ENCODE measurements at regions not wholly inside any gene's neighbourhood (a gene's known extent, or its start where the extent isn't known, plus 50 kb on each side); places are given as distances from the start of the nearest gene placed in this dataset.

- Histone ChIP-seq H3K27me3 (ENCODE audit: insufficient read depth, low read depth) (no peaks in the 10 kb centered on the region), H3K4me3 (IDR thresholded peaks at IDR 0.05; ENCODE audit: insufficient read depth, low read depth, low read length) (no peak overlapping the region), H2AFZ (ENCODE audit: low read depth) (no peak overlapping the region), H3K4me2 (no peak overlapping the region), H3K36me3 (ENCODE audit: insufficient read depth) (no peaks in the 10 kb centered on the region), H3K4me1 (ENCODE audit: low read depth, poor library complexity, severe bottlenecking) (no peaks in the 10 kb centered on the region), H3K79me2 (ENCODE audit: insufficient read depth, low read depth) (no peaks in the 10 kb centered on the region), H4K20me1 (ENCODE audit: insufficient read depth) (no peaks in the 10 kb centered on the region), H3K27ac (no peak overlapping the region), H3K9ac (no peak overlapping the region)
- TF ChIP-seq, protein P1, sequence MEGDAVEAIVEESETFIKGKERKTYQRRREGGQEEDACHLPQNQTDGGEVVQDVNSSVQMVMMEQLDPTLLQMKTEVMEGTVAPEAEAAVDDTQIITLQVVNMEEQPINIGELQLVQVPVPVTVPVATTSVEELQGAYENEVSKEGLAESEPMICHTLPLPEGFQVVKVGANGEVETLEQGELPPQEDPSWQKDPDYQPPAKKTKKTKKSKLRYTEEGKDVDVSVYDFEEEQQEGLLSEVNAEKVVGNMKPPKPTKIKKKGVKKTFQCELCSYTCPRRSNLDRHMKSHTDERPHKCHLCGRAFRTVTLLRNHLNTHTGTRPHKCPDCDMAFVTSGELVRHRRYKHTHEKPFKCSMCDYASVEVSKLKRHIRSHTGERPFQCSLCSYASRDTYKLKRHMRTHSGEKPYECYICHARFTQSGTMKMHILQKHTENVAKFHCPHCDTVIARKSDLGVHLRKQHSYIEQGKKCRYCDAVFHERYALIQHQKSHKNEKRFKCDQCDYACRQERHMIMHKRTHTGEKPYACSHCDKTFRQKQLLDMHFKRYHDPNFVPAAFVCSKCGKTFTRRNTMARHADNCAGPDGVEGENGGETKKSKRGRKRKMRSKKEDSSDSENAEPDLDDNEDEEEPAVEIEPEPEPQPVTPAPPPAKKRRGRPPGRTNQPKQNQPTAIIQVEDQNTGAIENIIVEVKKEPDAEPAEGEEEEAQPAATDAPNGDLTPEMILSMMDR (conservative IDR thresholded peaks at IDR 0.05; ENCODE audit: low read depth, low read length), result no peak
Measured at GRCh38 chr2:41020358-41020757, 568.5 kb upstream of the SLC8A1 start.

- H3K79me2 ChIP-seq (ENCODE audit: insufficient read depth, low read depth), result no peaks in the 10 kb centered on the region
- H3K36me3 ChIP-seq (ENCODE audit: insufficient read depth), result no peaks in the 10 kb centered on the region
- H3K4me1 ChIP-seq (ENCODE audit: low read depth, poor library complexity, severe bottlenecking), result no peaks in the 10 kb centered on the region
- no peak overlapping the region for H3K27ac ChIP-seq
- H3K27me3 ChIP-seq (ENCODE audit: insufficient read depth, low read depth), result no peaks in the 10 kb centered on the region
- H3K4me2 ChIP-seq, result no peak overlapping the region
- no peak overlapping the region for H3K4me3 ChIP-seq (IDR thresholded peaks at IDR 0.05; ENCODE audit: insufficient read depth, low read depth, low read length)
- no peaks in the 10 kb centered on the region for H4K20me1 ChIP-seq (ENCODE audit: insufficient read depth)
- no peak overlapping the region for H3K9ac ChIP-seq
- no peak overlapping the region for H2AFZ ChIP-seq (ENCODE audit: low read depth)
- TF ChIP-seq, protein P1 (conservative IDR thresholded peaks at IDR 0.05; ENCODE audit: low read depth, low read length), result no peak
Measured at GRCh38 chr2:41024816-41025215, 572.9 kb upstream of the SLC8A1 start.

GRCh38 chr2:41026613-41027012 lies 574.7 kb upstream of the SLC8A1 start:
- H3K27ac ChIP-seq, result no peak overlapping the region
- H3K4me2 ChIP-seq, result no peak overlapping the region
- no peaks in the 10 kb centered on the region for H3K4me1 ChIP-seq (ENCODE audit: low read depth, poor library complexity, severe bottlenecking)
- no peaks in the 10 kb centered on the region for H3K36me3 ChIP-seq (ENCODE audit: insufficient read depth)
- no peak overlapping the region for H2AFZ ChIP-seq (ENCODE audit: low read depth)
- no peak overlapping the region for H3K4me3 ChIP-seq (IDR thresholded peaks at IDR 0.05; ENCODE audit: insufficient read depth, low read depth, low read length)
- no peaks in the 10 kb centered on the region for H3K27me3 ChIP-seq (ENCODE audit: insufficient read depth, low read depth)
- TF ChIP-seq, protein P1 (conservative IDR thresholded peaks at IDR 0.05; ENCODE audit: low read depth, low read length), result no peak
- H3K9ac ChIP-seq, result no peak overlapping the region
- H4K20me1 ChIP-seq (ENCODE audit: insufficient read depth), result no peaks in the 10 kb centered on the region
- H3K79me2 ChIP-seq (ENCODE audit: insufficient read depth, low read depth), result no peaks in the 10 kb centered on the region

- H3K4me1 ChIP-seq (ENCODE audit: low read depth, poor library complexity, severe bottlenecking), result no peaks in the 10 kb centered on the region
- no peaks in the 10 kb centered on the region for H3K79me2 ChIP-seq (ENCODE audit: insufficient read depth, low read depth)
- no peak overlapping the region for H3K9ac ChIP-seq
- H3K36me3 ChIP-seq (ENCODE audit: insufficient read depth), result no peaks in the 10 kb centered on the region
- H2AFZ ChIP-seq (ENCODE audit: low read depth), result no peak overlapping the region
- H3K4me3 ChIP-seq (IDR thresholded peaks at IDR 0.05; ENCODE audit: insufficient read depth, low read depth, low read length), result no peak overlapping the region
- no peak overlapping the region for H3K4me2 ChIP-seq
- no peaks in the 10 kb centered on the region for H3K27me3 ChIP-seq (ENCODE audit: insufficient read depth, low read depth)
- H4K20me1 ChIP-seq (ENCODE audit: insufficient read depth), result no peaks in the 10 kb centered on the region
- H3K27ac ChIP-seq, result no peak overlapping the region
- TF ChIP-seq, protein P1 (conservative IDR thresholded peaks at IDR 0.05; ENCODE audit: low read depth, low read length), result no peak
Measured at GRCh38 chr2:41027095-41027494, 575.2 kb upstream of the SLC8A1 start.
